ENCODE measurements at regions not wholly inside any gene's neighbourhood (a gene's known extent, or its start where the extent isn't known, plus 50 kb on each side); places are given as distances from the start of the nearest gene placed in this dataset.

DNA sequence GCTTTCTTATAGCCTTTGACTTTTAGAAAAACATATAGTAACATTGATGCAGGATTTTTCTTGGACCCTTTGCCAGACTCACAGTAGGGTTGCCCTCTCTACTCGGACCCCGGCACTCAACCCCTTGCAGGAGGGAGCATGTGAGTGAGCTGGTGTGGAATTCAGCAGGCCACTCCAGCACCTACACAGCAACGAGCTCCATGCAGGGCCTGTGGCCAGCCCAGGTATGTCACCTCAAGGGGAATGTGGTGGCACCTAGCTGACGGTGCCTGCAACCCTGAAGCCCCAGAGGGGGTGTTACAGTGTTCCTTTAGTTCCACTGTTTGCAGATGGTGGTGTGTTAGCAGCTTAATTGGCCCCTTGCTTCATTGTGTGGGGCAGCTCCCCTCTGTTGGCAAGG lies 414.9 kb downstream of the KCNJ2 start:
- TF ChIP-seq, protein P1, sequence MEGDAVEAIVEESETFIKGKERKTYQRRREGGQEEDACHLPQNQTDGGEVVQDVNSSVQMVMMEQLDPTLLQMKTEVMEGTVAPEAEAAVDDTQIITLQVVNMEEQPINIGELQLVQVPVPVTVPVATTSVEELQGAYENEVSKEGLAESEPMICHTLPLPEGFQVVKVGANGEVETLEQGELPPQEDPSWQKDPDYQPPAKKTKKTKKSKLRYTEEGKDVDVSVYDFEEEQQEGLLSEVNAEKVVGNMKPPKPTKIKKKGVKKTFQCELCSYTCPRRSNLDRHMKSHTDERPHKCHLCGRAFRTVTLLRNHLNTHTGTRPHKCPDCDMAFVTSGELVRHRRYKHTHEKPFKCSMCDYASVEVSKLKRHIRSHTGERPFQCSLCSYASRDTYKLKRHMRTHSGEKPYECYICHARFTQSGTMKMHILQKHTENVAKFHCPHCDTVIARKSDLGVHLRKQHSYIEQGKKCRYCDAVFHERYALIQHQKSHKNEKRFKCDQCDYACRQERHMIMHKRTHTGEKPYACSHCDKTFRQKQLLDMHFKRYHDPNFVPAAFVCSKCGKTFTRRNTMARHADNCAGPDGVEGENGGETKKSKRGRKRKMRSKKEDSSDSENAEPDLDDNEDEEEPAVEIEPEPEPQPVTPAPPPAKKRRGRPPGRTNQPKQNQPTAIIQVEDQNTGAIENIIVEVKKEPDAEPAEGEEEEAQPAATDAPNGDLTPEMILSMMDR (conservative IDR thresholded peaks at IDR 0.05; ENCODE audit: low read length) = no peak
- no peak for TF ChIP-seq EZH2phosphoT487 (IDR thresholded peaks at IDR 0.05; ENCODE audit: borderline replicate concordance)

All from Loucy (cell line).